ENCODE measurements at regions not wholly inside any gene's neighbourhood (a gene's known extent, or its start where the extent isn't known, plus 50 kb on each side); places are given as distances from the start of the nearest gene placed in this dataset.

DNA sequence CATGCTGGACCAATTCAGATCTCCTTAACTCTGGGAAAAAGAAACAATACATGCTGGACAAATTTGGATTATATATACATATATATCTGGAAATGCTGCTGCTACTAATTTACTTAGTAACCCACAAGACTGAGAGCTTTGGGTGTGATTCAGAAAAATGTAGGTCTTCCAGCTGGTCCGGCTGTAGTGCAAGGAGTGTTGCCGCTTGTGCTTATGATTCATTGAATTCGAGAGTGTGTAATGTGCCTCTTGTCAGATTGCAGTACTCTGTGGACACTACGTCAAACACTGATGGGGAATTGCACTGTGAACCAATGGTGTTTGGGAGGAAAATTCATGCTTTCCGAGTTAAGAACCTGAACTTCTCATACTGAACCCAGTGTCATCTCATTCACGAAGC, 1155.5 kb downstream of the EPHA7 start:
- Histone ChIP-seq H4K20me1 (ENCODE audit: control insufficient read depth, insufficient read depth, insufficient read length) (no peaks in the 10 kb centered on the region), H4K8ac (replicated peaks; ENCODE audit: insufficient read length, low read depth, low read length) (no peak overlapping the region), H3K27ac (ENCODE audit: insufficient read length, low read depth, low read length) (no peak overlapping the region), H2BK20ac (ENCODE audit: low read depth, low read length, poor library complexity, severe bottlenecking) (no peak overlapping the region), H3K4ac (ENCODE audit: low read depth, low read length) (no peak overlapping the region), H2BK15ac (ENCODE audit: low read depth, low read length) (no peak overlapping the region), H2BK120ac (ENCODE audit: low read depth, low read length, poor library complexity, severe bottlenecking) (no peak overlapping the region), H2BK12ac (ENCODE audit: insufficient read length, low read depth, low read length) (no peak overlapping the region), H3T11ph (ENCODE audit: low read length) (no peak overlapping the region), H3K9me3 (ENCODE audit: control insufficient read depth, low read depth, low read length) (no peaks in the 10 kb centered on the region), H3K79me2 (ENCODE audit: insufficient read depth, low read length) (no peaks in the 10 kb centered on the region), H4K5ac (ENCODE audit: insufficient read length, low read depth, low read length) (no peak overlapping the region), H3K23ac (ENCODE audit: insufficient read length, low read depth, low read length) (no peak overlapping the region), H3K18ac (ENCODE audit: insufficient read length, low read depth, low read length) (no peak overlapping the region), H2BK5ac (ENCODE audit: insufficient read length, low read length) (no peak overlapping the region), H3K27me3 (ENCODE audit: insufficient read depth, low read length) (no peaks in the 10 kb centered on the region), H2AK5ac (ENCODE audit: insufficient read length, low read length) (no peak overlapping the region), H2AFZ (ENCODE audit: low read length) (no peak overlapping the region), H3K79me1 (ENCODE audit: insufficient read depth, low read depth, low read length, poor library complexity, severe bottlenecking) (no peaks in the 10 kb centered on the region), H3K14ac (ENCODE audit: insufficient read depth, low read length) (no peak overlapping the region), H4K91ac (ENCODE audit: insufficient read length, low read depth, low read length) (no peak overlapping the region), H3K4me1 (ENCODE audit: insufficient read depth, low read length) (no peaks in the 10 kb centered on the region), H3K9ac (ENCODE audit: extremely low read depth, insufficient read length, low read length) (no peak overlapping the region), H3K4me2 (ENCODE audit: insufficient read depth, insufficient read length, low read length) (no peak overlapping the region), H3K56ac (ENCODE audit: insufficient read length, low read depth, low read length) (no peak overlapping the region), H3K23me2 (ENCODE audit: insufficient read length, low read depth, low read length, poor library complexity, severe bottlenecking) (no peaks in the 10 kb centered on the region)
- Mint-ChIP-seq H3K9me3 (no peaks in the 10 kb centered on the region), H3K27me3 (ENCODE audit: low read depth) (no peaks in the 10 kb centered on the region), H3K4me1 (no peaks in the 10 kb centered on the region), H3K36me3 (ENCODE audit: insufficient read depth in 1 of 3, low read depth in 3 of 3) (no peaks in the 10 kb centered on the region), H3K4me3 (no peak overlapping the region), H3K27ac (no peak overlapping the region)
- no CpG with 5 or more reads among the region's 6 CpGs for WGBS (ENCODE audit: extremely low coverage, insufficient read length, low lambda C conversion rate)
- TF ChIP-seq, protein P1, sequence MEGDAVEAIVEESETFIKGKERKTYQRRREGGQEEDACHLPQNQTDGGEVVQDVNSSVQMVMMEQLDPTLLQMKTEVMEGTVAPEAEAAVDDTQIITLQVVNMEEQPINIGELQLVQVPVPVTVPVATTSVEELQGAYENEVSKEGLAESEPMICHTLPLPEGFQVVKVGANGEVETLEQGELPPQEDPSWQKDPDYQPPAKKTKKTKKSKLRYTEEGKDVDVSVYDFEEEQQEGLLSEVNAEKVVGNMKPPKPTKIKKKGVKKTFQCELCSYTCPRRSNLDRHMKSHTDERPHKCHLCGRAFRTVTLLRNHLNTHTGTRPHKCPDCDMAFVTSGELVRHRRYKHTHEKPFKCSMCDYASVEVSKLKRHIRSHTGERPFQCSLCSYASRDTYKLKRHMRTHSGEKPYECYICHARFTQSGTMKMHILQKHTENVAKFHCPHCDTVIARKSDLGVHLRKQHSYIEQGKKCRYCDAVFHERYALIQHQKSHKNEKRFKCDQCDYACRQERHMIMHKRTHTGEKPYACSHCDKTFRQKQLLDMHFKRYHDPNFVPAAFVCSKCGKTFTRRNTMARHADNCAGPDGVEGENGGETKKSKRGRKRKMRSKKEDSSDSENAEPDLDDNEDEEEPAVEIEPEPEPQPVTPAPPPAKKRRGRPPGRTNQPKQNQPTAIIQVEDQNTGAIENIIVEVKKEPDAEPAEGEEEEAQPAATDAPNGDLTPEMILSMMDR (conservative IDR thresholded peaks at IDR 0.05): no peak
- DNase-seq: no peak

Measured in H9 (cell line).